HG03135 (cell line): ENCODE measurements at regions not wholly inside any gene's neighbourhood (a gene's known extent, or its start where the extent isn't known, plus 50 kb on each side); places are given as distances from the start of the nearest gene placed in this dataset.
A peak's percentile ranks its signal among the peaks of the same experiment; 100 is the strongest.

Source experiments
- ATAC-seq: cut with Tn5 transposase; IDR thresholded peaks from one replicate; pipeline ENCODE4 v1.9.1; 2021; ENCODE audit warnings: mild to moderate bottlenecking, moderate library complexity; ENCODE audit not compliant: unreplicated experiment

DNA sequence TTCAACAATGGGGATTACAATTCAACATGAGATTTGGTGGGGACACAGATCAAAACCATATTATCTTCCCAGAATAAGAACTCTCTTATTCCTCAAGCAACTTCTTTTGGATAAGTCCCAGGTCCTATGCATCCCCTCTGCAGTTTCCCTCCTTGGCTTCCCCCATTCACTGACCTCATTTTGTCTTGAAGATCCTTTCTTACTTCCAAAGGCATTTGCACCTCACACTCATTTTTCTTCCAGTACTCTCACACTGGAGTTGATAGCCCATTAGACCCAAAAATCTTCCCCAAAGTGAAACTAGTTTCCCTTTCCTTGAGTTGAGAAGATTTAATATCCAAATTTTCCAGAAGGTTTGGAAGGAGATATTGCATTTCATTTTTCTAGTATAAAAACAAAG is 178.0 kb upstream of the DAPK1 start:
- ATAC-seq: no peak

GRCh38 chr9:87320146-87320884 is 177.4 kb upstream of the DAPK1 start:
- no peak for ATAC-seq

DNA sequence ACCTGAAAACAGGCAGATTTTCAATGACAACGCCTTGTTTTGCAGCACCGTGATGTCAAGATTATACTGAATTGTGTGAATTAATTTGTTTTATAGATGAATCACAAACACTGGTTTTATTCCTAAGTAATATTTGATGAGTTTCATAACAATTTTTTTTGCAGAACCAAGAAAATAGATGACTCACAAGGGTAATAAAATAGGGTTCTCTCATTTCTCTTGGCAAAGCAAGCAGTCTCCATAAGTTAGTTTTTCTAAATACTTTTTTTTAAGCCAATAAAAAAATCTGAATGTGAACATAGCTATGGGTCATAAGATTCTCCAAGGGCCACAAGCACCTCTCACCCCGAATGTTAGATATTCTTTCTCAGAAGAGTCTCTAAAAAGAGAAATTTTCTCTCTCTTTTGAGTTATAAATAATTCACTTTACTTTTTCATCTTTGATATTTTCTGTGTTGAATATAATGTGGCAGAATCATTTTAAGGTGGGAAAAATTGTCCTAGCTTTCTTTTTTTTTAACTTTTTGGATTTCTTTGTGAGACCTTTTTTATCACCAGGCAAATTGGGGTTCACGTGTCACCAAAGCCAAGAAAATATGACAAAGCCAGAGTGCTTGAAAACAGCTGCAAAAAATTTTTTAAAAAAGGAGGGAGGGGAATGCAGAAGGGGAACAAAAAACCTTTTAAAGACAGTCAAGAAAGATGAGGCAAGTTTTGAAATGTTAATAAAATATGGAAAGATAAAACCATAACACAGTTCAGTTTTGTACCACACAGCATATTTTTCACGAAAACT is 174.6 kb upstream of the DAPK1 start:
- ATAC-seq: no peak

GRCh38 chr9:87323928-87324327 is 173.7 kb upstream of the DAPK1 start:
- no peak for ATAC-seq

DNA sequence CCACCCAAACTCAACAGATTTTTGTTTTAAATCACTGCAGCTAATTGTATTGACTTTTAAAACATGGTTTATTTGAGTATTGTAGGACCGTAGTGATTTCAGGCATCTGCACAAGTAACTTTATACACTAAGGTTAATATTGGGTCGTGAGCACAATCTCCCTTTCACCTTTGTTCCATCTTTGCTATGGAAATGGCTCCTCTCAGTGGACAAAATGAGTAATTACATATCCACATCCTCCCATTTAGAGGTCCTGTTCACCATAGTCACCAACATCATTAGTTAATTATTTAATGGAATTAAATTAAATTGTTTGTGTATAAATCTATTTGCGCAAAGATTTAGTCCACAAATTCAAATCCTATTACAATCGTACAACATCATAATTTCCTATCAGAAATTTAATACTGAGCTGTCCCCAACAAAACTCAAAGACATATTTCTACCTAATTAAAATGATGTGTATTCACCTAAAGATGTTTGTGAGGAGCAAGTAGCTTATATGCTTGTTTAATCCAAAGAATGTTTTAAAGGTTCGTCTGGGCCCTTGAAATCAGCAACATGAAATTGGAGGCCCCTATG is 173.0 kb upstream of the DAPK1 start:
- peak; percentile 69 for ATAC-seq

- no peak for ATAC-seq
Observed at GRCh38 chr9:87327575-87328125, 170.0 kb upstream of the DAPK1 start.

GRCh38 chr9:87333802-87334201 is 163.9 kb upstream of the DAPK1 start:
- ATAC-seq: no peak

- ATAC-seq: no peak
Observed at GRCh38 chr9:87334366-87334765, 163.3 kb upstream of the DAPK1 start.

DNA sequence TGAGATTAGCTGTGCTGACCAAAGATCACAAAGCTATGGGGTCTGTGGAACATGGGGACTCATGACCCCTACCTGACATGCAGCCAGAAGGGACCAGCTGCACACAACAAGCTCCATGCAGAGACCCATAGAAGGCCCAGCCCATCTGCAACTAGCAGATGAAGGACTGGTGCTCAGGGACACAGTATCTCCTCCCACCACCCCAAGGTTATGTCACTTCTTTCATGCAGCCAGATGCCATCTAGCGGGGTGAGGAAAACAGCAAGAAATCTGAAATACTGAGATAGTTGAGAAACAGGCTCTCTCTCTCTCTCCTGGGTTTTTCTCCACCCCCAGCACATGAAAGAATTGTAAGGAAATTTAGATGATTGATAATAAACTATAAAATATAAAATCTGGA is 161.3 kb upstream of the DAPK1 start:
- no peak for ATAC-seq

GRCh38 chr9:87336914-87337333 is 160.7 kb upstream of the DAPK1 start:
- ATAC-seq: no peak

DNA sequence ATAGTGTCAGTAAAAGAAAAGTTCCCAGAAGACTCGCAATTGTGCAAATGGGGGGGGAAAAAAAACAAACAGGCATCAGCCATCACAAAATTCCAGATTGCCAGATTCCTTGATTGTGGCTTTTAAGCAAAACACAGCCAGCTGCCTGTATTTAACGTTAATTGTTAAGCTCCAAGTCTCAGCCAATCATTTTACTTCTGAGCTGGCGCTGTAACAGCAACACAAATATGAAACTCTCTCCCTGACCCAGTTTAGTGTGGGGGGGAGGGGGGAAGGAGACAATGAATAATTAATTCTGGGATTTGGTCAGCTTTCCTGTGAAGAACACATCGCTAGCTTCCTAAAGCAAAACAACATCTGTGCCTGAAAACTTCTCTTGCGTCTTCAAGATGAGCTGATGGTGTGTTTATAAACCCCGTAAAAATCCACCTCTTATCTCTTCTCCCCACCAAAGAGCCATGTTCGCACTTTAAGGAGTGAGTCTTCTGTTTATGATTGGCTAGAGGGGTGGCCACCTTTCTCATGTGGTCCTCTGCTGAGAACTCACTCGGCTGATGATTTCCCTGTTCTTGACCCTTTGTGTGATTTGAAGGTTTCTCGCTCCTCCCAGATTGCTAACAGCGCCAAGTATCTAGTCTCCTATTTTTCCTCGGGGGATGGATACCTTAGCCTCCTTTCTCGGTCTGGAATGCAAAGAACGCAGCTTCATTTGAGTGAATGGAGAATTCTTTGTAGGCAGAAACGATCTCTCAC is 160.2 kb upstream of the DAPK1 start:
- no peak for ATAC-seq

- no peak for ATAC-seq
Observed at GRCh38 chr9:87338088-87338989, 159.3 kb upstream of the DAPK1 start.

DNA sequence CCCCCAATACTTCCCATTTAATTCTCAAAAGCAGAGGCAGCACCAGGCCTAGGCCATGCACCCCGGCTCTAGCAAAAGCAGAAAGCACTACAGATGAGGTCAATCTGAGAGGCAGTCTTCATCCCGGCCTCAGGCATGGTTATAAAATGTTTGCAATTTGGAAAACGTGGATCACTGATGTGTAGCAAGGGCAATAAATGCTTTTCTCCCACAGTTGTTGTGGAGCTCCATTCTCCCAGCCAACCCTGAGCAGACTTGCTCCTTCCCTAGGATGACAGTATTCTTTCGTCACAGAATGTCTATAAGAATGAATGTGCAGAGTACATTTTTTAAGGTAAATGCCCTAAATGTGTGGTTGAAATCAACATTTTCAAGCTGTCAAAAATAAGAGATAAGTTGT is 157.3 kb upstream of the DAPK1 start:
- no peak for ATAC-seq

- ATAC-seq: no peak
Observed at GRCh38 chr9:87342743-87343142, 154.9 kb upstream of the DAPK1 start.

GRCh38 chr9:87343816-87344430 is 153.7 kb upstream of the DAPK1 start:
- ATAC-seq: no peak

DNA sequence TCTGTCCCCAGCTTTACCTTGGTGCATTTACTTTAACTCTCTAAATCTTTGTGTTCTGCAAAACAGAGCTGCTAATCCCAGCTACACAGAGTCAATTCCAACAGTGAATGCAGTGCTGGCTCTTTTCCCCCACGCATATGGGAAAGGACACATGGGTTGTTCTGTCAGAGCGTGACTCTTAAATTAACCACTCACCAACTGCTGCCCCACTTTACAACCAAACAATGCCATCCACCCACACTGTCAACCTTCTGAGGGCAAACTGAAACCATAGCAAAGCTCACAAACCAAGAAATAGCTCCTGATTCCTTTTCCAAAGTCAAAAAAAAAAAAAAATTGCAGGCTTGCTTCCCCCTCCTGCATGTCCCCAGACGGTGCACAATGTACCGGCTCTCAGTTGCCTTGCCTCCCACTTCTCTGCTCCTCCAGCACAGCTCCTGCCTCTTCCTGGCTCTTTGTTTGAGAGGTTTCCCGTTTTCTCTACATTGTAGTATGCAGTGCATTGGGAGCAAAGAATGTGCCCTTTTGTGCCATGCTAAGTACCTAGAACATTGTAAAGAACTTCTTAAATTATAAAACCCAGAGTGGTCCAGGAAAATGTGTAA is 151.5 kb upstream of the DAPK1 start:
- ATAC-seq: no peak

DNA sequence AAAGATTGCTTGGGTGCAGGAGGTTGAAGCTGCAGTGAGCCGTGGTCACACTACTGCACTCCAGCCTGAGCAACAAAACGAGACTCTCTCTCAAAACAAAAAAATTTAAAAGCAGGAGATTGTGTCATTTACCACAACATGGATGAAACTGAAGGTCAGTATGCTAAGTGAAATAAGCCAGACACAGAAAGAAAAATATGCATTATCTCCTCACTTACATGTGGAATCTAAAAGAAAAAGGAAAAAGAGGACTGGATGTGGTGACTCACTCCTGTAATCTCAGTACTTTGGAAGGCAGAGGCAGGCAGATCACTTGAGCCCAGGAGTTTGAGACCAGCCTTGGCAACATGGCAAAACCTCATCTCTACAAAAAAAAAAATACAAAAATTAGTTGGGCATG is 146.8 kb upstream of the DAPK1 start:
- no peak for ATAC-seq

- no peak for ATAC-seq
Observed at GRCh38 chr9:87353301-87353700, 144.4 kb upstream of the DAPK1 start.

DNA sequence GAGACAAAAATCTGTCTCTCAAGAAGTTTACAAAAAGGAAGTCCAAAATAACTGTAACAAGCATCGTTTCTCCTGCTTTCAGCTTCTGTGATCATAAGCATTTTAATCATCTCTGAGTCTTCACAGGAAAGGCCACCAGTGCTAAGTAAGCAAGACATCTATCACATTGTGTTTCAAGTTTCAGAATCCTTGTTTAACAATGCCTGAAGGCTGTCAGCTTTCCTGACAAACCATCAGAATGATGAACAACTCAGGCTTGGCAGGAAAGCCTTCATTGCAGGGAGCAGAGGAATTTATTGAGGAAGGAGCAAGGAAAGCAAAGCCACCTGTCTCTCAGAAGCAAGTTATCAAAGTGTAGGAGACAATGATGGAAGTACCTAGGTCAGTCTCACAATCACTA is 143.5 kb upstream of the DAPK1 start:
- no peak for ATAC-seq
